ENCODE measurements at regions not wholly inside any gene's neighbourhood (a gene's known extent, or its start where the extent isn't known, plus 50 kb on each side); places are given as distances from the start of the nearest gene placed in this dataset.
"Not testable (repeated sequence)": the region's sequence is repeated elsewhere in the genome, so short reads cannot be mapped to it uniquely, and the experiment has no call there.

DNA sequence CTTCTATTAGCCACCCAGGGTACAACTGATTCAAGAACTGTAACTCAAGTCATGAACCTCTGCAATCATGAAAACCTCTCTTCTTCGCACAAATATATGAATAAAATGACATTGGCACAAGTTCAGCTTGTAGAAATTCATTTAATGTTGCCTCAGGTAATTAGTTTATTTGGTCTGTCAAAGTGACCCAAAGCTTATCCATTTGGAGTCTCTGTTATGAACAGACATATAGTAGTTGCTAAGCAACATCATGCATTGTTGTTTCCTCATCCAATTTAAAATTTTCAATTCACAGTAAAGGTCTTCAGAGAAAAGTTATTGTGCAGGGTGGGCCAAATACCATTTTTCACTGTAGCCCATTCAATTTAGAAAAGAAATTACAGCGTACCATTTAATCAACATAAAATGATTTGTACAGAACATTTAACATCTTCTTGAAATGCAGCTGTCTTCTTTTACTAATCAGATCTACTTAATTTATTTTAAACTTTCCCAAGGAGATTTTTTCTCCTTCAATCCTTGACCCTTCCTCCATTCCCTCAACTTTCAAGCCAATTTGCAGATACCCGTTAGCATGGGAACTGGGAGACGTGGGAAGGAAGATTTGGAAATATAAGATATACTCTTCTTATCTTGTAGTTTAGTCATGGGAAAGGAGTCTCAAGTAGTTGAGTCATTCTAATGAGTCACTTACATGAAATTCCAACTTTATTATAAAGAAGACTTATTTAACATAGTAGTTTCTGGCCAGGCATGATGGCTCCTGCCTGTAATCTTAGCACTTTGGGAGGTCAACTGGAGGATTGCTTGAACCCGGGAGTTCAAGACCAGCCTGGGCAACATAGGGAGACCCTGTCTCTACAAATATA, 231.3 kb downstream of the ATPSCKMT start:
- no peak for DNase-seq (ENCODE audit: low spot score)

DNA sequence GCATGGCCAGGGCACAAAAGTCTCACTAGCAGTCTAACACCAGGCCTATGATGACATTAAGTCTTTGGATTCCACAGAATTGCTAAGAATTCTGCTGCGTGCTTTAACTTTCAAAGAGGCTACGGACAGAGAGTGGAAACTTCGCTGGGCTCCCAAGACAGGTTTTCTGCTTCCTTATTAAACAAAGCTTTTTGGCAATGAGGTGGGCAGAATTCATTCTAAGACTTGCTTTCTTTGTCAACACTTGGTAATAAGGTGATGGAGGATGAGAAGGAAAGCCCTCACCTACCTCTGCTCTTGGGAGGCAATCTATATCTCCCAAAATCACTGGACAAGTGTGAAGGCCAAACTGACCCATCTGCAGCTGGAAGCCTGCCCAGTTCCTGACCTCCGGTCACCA, 231.9 kb downstream of the ATPSCKMT start:
- DNase-seq (ENCODE audit: low spot score) = no peak

DNA sequence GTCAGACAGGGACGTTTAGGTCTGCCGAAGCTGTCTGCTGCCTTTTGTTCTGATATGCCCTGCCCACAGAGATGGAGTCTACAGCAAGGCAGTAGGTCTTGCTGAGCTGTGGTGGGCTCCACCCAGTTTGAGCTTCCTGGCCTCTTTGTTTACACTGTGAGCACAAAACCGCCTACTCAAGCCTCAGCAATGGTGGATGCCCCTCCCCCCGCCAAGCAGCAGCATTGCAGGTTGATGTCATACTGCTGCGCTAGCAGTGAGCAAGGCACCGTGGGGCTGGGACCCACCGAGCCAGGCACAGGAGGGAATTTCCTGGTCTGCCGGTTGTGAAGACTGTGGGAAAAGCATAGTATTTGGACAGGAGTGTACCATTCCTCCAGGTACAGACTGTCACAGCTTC, 233.1 kb downstream of the ATPSCKMT start:
- DNase-seq (ENCODE audit: low spot score) = not testable (repeated sequence)

DNA sequence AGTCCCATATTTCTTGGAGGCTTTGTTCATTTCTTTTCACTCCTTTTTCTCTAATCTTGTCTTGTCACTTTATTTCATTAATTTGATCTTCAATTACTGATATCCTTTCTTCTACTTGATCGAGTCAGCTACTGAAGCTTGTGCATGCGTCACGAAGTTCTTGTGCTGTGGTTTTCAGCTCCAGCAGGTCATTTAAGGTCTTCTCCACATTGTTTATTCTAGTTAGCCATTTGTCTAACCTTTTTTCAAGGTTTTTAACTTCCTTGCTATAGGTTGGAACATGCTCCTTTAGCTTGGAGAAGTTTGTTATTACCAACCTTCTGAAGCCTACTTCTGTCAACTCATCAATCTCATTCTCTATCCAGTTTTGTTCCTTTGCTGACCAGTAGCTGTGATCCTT, 234.0 kb downstream of the ATPSCKMT start:
- not testable (repeated sequence) for DNase-seq (ENCODE audit: low spot score)

DNA sequence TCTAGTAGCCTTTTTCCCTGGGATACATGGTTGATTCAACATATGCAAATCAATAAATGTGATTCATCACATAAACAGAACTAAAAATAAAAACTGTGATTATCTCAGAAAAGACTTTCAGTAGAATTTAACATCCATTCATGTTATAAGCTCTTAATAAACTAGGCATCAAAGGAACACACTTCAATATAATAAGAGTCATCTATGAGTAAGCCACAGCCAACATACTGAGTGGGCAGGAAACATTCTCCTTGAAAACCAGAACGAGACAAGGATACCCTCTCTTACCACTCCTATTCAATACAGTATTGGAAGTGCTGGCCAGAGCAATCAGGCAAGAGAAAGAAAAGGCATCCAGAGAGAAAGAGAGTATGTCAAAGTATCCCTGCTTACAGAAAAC, 239.9 kb downstream of the ATPSCKMT start:
- no peak for DNase-seq (ENCODE audit: low spot score)

DNA sequence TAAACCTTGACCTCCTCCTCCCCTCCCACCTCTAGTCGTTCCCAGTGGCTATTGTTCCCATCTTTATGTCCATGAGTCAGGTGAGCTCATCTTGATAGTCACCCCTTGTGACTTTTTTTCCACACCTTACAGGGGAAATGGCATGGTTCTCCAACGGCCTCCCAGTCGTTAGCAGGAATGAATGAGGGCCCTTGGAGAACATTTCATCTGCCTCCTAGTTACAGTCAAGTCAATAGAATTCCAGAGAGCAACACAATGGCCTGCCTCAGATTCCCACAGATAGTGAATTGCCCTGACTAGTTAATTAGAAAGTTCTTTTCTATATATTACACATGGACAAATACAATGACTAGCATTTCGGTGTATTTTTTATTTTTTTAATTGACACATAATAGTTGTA, 262.6 kb downstream of the ATPSCKMT start:
- no peak for DNase-seq (ENCODE audit: low spot score)

DNA sequence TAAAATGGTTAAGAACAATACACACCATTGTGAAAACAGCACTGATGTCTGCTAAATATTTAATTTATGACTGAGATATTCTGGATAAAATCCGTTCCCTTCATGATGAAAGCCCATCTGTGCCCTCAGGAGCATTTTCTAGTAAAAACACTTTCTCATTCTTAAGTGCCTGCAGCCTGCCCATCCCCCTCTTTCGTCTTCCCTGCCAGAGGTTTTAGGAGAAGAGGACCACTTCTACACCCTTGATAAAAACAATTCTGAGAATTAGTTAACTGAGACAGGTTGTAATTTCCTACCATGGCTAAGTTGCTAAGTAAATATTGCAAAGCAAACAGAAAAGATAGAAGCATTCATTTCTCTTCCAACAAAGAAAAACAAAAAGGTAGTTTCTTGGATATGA, 272.6 kb downstream of the ATPSCKMT start:
- no peak for DNase-seq (ENCODE audit: low spot score)

DNA sequence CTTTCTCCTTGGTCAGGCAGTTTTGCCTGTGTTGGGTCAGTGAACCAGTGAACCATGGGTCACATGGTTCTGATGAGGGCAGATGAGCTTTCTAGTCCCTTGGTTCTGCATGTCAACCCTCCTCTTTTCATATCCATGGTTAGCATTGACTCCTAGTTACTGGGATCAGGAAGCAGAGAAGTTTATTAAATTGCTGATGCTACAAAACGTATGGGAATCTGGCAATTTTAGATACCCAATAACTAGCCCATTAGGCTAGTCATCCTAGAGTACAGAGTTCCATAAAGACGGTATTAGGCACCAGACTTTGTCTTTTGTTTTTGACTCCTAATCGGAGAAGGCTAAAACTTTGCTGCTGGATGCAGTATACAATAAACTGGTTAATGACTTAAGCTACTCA, 273.1 kb downstream of the ATPSCKMT start:
- DNase-seq (ENCODE audit: low spot score) = no peak

DNA sequence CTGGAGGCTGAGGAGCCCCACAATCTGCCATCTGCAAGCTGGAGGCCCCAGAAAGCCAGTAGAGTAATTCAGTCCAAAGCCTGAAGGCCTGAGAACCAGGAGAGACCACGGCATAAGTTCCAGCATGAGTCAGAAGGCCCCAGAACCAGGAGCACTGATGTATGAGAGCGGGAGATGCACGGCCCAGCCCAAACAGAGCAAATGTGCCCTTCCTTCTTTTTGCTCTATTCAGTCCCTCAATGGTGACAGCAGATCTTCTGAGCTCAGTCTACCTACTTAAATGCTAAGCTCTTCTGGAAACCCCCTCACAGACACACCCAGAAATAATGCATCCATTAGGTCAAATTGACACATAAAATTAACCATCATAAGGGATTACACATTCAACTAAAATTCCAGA, 277.6 kb downstream of the ATPSCKMT start:
- DNase-seq (ENCODE audit: low spot score) = no peak

DNA sequence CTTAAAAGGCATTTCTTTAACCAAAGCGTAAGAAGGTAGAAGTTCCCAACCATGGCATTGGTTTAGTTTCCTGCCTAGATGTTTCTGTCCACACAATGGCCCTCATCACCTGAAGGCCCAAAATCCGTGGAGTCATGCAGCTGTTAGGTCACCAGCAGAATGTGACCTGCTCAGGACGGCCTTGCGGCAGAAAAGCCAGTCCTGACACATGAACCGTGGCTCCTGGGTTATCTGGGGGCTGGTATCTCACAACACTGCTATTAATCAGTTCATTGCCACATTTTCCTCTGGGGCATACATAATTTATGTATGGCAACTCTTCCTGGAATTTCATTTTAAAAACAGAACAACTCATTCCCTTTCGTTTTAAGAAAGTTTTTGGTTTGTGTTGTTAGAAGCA, 278.4 kb downstream of the ATPSCKMT start:
- no peak for DNase-seq (ENCODE audit: low spot score)

DNA sequence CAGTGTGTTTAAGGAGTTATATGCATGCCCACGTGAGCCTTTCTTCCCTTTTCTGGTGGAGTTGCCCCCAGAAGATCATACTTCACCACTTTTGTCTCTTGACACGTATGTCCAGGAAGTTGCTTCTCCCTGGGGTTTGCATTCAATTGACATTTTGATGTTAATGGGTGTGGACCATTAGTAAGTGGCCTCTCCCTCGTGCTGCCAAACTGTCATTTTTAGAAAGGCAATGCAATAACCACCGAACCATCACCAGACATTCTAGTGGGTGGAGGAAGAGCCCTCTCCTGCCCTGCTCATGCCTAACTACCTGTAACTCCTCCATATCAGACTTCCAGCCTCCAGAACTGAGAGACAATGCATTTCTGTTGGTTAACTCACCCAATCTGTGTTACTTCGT, 290.8 kb downstream of the ATPSCKMT start:
- DNase-seq (ENCODE audit: low spot score) = no peak

DNA sequence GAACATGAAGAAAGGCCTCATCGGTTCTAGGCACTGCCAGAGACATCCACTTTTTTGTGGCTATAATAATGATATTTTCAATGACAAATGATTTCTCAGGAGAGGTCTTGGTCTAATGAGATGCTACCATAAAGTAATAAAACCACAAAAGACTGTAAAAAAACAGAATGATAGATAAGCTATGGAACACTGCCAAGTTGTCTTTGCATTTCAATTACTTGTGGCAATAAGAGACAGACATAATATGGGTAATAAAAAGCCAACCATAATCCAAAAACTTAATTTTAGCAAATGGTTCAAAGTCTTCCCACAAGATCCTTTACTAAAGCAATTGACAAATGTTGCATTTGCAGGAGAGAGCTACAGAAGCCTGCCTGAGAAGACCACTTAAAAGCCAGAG, 292.5 kb downstream of the ATPSCKMT start:
- DNase-seq (ENCODE audit: low spot score) = no peak

DNA sequence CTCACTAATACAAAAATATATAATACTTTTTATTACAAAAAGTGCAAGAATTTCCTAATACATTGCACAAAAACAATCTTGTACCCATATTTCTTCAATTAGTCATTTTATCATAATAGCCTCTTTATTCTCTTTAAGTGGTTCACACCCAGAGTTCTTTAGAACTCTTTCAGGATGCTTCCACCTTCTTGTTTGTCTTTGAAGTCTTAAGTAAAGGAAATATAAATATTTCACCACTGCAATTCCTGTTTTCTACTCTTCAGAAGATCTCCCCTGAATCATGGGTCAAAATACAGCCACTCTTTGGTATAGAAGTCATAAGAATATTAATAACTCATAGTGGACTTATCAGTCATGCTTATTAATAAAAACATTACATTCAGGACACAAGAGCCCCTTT, 293.0 kb downstream of the ATPSCKMT start:
- no peak for DNase-seq (ENCODE audit: low spot score)

DNA sequence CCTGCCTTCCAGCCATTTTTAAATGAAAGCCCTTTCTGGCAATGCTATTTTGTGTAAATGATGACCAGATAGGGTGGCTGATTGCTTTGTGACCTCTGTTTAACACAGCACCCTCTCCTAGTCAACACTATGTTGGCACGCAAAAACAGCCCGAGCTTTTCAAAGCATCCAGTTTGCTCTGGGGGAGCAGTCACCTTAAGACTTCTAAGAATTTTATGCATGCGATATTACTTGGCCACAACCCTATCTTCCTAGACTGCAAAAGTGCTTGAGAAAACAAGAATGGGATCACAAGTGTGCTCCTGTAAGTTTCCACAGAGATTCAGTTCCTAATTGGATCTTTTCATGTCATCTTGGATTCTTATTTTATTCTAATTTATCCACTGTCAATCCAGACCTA, 294.1 kb downstream of the ATPSCKMT start:
- DNase-seq (ENCODE audit: low spot score) = no peak

DNA sequence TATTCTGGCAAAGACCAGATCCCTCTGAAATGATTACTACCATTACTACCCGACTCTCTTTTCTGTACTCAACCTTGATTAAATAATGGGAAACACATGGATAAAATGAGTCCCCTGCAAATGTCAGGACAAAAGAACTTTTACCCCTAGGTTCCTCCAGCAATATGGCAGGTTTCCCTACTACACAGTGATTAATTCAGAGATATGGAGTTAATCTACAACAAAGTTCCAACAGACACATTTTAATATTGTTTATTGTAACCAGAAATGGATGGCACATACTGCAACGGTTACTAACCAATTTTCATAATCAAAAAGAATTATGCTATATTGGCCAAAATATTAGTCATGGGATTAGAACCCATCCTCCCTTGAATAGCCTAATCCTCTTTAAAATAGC, 294.8 kb downstream of the ATPSCKMT start:
- peak; percentile 42 for DNase-seq (ENCODE audit: low spot score)

DNA sequence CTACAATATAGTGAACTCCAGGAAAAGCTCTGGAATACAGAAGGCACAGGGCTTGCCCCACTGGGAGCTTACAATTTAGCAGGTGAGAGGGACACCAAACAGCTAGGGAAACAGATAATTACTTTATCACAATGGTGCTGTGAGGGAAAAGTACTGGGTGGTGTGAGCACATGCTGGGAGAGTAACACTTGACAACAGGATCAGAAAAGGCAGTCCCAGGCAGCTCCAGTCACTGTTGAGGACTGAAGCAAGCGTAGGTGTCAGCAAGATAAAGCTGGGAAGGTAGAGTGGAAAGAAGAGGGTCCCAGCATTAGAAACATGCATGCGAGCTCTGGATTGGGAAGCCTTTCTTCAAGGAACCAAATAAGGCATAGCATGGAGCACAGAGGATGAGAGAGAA, 296.0 kb downstream of the ATPSCKMT start:
- DNase-seq (ENCODE audit: low spot score) = no peak

DNA sequence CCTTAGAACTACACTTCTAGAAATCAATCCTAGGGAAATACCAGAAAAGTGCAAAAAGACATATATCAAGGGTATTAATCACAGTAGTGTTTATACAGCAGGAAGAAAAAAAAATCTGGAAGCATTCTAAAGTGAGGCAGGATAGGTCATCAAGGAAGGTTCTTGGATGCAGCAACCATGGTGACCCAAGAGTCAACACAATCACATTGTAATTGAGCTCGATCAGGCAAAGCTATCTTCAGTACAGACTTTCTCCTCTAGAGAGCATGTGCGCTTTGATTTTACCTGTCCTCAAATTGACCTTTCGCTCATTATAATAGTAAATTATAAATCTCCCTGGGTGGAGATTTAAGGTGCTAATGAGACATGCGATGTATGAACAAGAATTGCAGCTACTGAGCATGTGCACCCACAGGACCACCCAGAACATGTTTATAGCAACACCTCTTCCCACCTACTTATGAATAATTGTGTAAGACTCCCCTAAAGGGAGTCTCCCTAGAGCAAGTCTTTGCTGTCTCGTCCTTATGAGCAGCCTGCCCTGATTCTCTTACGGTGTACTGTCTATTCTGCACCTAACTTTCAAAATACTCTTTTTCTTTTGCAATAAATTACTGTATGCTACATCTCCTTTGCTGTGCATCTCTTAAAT, 297.7 kb downstream of the ATPSCKMT start:
- no peak for DNase-seq (ENCODE audit: low spot score)

DNA sequence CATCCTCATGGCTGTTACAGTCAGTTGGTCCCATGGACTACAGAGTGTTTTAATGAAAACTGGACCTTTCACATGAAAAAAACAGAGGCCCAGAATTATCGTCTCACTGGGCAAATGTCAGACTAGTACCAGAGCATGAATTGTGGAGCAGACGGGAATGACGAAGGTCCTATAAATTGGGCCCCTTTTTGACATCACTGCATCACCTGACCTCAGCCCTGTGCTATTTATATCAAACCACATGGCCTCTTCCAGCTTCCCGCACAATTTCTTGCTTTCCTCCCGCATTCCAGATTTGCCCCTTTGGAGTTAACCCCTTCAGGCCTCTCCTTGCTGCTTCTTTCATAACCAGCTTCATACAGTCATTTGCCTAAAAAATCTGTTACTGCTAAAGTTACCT, 301.7 kb downstream of the ATPSCKMT start:
- DNase-seq (ENCODE audit: low spot score) = peak; percentile 23

DNA sequence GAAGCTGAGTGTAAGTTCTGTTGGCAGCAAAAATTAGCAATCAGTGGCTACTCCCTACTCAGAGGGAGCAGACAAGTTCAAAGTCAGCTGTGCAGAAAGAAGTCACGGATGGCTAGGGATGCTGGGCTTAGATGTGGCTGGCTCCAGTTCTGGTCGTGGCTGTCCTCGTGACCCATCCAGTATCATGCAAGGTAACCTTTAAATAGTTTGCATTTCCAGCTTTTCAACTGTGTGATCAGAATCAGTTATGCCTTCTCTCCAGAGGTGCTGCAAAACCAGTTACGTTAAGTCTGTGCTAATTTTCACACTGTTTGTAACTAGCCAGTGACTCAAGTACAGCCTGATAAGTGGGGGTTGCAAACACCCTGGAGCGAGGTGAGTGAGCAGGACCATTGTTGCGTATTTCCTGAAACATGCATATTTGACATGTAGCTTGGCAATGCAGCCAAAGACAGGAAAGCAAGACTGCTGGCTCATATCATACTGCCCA, 302.4 kb downstream of the ATPSCKMT start:
- no peak for DNase-seq (ENCODE audit: low spot score)

DNA sequence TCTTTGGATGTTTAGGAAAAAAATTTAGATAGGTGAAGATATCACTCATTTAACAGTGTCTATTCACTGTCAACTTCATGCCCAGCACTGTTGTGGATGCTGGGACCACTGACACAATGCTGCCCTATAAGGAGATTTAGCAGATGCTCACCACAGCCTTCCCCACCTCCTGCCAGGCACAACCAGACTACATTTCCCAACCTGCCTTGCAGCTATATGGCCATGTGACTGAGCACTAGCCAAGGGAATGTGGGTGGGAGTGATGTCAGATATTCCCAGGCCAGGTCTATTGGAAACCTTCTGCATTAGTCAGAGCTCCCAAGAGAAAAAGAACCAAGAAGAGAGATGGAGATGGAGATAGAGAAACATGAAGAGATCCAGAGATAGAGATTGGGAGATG, 302.6 kb upstream of the TAS2R1 start:
- peak; percentile 83 for DNase-seq (ENCODE audit: low spot score)

DNA sequence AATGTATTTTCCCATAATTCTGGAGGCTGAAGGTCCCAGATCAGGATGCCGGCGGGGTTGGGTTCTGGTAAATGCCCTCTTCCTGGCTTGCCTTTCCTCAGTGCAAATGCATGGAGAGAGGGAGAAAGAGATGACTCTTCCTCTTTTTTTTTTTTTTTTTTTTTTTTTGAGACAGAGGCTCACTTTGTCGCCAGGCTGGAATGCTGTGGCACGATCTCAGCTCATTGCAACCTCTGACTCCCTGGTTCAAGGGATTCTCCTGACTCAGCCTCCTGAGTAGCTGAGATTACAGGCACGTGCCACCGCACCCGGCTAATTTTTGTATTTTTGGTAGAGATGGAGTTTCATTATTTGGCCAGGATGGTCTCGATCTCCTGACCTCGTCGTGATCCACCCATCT, 300.0 kb upstream of the TAS2R1 start:
- no peak for DNase-seq (ENCODE audit: low spot score)

DNA sequence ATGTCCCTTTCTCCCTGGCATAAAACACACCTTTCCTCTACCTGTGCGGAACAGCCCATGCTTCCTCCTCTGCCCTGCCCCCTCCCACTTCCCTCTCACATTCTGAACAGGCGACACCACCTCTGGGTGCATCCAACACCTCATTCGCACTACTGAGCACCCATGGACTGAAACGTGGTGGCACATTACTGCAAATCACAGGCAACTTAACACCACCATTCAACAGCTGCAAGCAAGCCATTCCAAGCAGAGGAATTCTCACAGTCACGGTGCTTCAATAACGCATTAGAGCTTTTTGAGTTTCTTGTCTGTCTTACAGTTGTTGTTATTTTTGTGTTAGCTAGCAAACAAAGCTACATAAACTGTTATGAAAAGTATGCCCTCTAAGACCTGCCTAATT, 298.2 kb upstream of the TAS2R1 start:
- DNase-seq (ENCODE audit: low spot score) = no peak

DNA sequence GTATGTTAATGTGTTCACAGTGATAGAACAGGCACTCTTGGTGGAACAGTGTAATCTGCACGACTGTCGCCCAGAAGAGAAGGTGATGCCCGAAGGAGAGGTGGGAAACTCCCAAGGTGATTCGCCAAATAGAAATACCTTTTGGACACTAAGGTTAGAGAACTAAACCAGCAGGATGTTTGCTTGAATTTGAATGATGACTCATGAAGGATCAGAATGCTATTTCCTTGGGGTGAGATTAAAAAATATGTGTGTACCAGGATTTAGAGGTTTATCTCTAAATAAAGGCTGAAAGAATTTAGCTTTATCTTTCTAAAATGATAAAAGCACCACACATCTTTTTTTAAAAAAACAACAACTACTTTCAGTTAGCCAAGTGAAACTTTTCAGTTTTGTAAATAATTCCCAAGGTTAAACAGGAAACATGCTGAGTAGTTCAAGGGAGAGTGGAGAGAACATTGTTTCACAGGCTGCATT, 297.4 kb upstream of the TAS2R1 start:
- no peak for DNase-seq (ENCODE audit: low spot score)
